Spleen (tissue), 11 donors: ENCODE measurements at regions not wholly inside any gene's neighbourhood (a gene's known extent, or its start where the extent isn't known, plus 50 kb on each side); places are given as distances from the start of the nearest gene placed in this dataset.

Source experiments
- DNase-seq: peaks from one replicate; pipeline ENCODE4 v3.0.0-alpha.2; 2020
- H3K27ac ChIP-seq, 8 donors: fragments of 200-600 bp; sonication (generic) in 7 of 8; 1 replicate in 4 of 8; 2 replicates in 4 of 8; pipeline versions ENCODE4 v1.5.0 to v1.8.0; 2016 to 2021; ENCODE audit warnings: inconsistent platforms in 4 of 8, mild to moderate bottlenecking in 4 of 8, moderate library complexity in 1 of 8
- H3K27me3 ChIP-seq, 7 donors: fragments of 200-600 bp; sonication (generic) in 6 of 7; replicated peaks in 1 of 7; 1 replicate in 4 of 7; 2 replicates in 3 of 7; pipeline versions ENCODE4 v1.5.0 to v1.8.0; 2016 to 2021; ENCODE audit warnings: inconsistent platforms in 3 of 7, mild to moderate bottlenecking in 1 of 7
- H3K36me3 ChIP-seq, 6 donors: fragments of 200-600 bp; sonication (generic) in 5 of 6; 1 replicate in 4 of 6; 2 replicates in 2 of 6; pipeline versions ENCODE4 v1.5.0 to v1.8.0; 2016 to 2021; ENCODE audit warnings: inconsistent platforms in 2 of 6
- H3K4me1 ChIP-seq, 6 donors: fragments of 200-600 bp; sonication (generic) in 5 of 6; 1 replicate in 3 of 6; 2 replicates in 3 of 6; pipeline versions ENCODE4 v1.5.0 to v1.8.0; 2016 to 2021; ENCODE audit warnings: inconsistent platforms in 3 of 6
- H3K4me3 ChIP-seq, 8 donors: fragments of 200-600 bp; sonication (generic) in 7 of 8; 1 replicate in 4 of 8; 2 replicates in 4 of 8; pipeline versions ENCODE4 v1.5.0 to v1.8.0; 2016 to 2021; ENCODE audit warnings: inconsistent platforms in 4 of 8, mild to moderate bottlenecking in 4 of 8, moderate library complexity in 2 of 8
- H3K9me3 ChIP-seq, 8 donors: fragments of 200-600 bp; sonication (generic) in 7 of 8; 1 replicate in 4 of 8; 2 replicates in 4 of 8; pipeline versions ENCODE4 v1.5.0 to v1.8.0; 2016 to 2021; ENCODE audit warnings: inconsistent platforms in 4 of 8
- POLR2A ChIP-seq, 3 donors: fragments of 450-650 bp; IDR thresholded peaks; one replicate each; pipeline ENCODE4 v1.5.1; 2017; ENCODE audit warnings: antibody characterized with exemption in 3 of 3, mild to moderate bottlenecking in 1 of 3
- POLR2AphosphoS5 ChIP-seq, 3 donors: sonication (generic); formaldehyde crosslinking; IDR thresholded peaks; one replicate each; pipeline ENCODE4 v1.5.1; 2017; ENCODE audit warnings: antibody characterized with exemption in 3 of 3
- WGBS, 5 donors: extraction: QIAGEN DNeasy Blood & Tissue Kit in 3 of 5; methylation state at CpG; one replicate each; pipeline versions ENCODE4 v1.1.5 to v1.1.7; 2013 to 2018; 5-methylcytosine and 5-hydroxymethylcytosine counted together
- intact Hi-C: fragments of 100-400 bp; cut with DNase I; formaldehyde crosslinking; loops from one replicate; pipeline ENCODE4 v1.15.0; 2023; ENCODE audit warnings: low total_unique reads
- TF ChIP-seq, protein P1 (sequence below), 11 experiments: fragments of 200-600 bp in 7 of 11; fragments of 450-650 bp in 4 of 11; sonication (generic) in 4 of 11; IDR thresholded peaks in 8 of 11; conservative IDR thresholded peaks in 3 of 11; 1 replicate in 7 of 11; 2 replicates in 4 of 11; pipeline versions ENCODE4 v1.4.0 to v1.8.0; 2016 to 2021; ENCODE audit warnings: antibody characterized with exemption in 11 of 11, inconsistent platforms in 4 of 11, mild to moderate bottlenecking in 1 of 11
- donor health status: healthy with polysubstance abuse.
- donor health status: DM: no; HTN: no; CAD: no; lungs with moderate emphysema.
- donor health status: DM: no; HTN: no; CAD: no.
- donor health status: Bipolar disorder and iron deficiency.
- donor health status: healthy.
- donor health status: DM: no; HTN: no; CAD: no.
- donor health status: DM: yes; HTN: yes; CAD: no.

DNA sequence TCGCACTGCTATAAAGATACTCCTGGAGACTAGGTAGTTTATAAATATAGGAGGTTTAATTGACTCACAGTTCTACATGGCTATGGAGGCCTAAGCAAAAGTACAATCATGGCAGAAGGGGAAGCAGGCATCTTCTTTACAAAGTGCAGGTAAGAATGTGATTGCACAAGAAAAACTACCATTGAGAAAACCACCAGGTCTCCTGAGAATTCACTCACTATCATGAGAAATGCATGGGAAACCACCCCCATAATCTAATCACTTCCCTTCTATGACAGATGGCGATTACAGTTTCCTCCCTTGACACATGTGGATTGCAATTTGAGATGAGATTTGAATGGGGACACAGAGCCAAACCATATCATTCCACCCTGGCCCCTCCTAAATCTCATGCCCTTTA, 121.2 kb upstream of the ST8SIA4 start:
- Histone ChIP-seq H3K4me3 (no peak overlapping the region), H3K27me3 (no peaks in the 10 kb centered on the region), H3K27ac (no peak overlapping the region), H3K36me3 (no peaks in the 10 kb centered on the region), H3K4me1 (no peaks in the 10 kb centered on the region), H3K9me3 (peaks cover 0 to 9% (median 0%) of the 10 kb centered on the region in 8 donors)
- WGBS, 5 donors: 62 to 74% (median 66%) methylated on average over 2 of the region's 2 CpGs
- TF ChIP-seq, protein P1, sequence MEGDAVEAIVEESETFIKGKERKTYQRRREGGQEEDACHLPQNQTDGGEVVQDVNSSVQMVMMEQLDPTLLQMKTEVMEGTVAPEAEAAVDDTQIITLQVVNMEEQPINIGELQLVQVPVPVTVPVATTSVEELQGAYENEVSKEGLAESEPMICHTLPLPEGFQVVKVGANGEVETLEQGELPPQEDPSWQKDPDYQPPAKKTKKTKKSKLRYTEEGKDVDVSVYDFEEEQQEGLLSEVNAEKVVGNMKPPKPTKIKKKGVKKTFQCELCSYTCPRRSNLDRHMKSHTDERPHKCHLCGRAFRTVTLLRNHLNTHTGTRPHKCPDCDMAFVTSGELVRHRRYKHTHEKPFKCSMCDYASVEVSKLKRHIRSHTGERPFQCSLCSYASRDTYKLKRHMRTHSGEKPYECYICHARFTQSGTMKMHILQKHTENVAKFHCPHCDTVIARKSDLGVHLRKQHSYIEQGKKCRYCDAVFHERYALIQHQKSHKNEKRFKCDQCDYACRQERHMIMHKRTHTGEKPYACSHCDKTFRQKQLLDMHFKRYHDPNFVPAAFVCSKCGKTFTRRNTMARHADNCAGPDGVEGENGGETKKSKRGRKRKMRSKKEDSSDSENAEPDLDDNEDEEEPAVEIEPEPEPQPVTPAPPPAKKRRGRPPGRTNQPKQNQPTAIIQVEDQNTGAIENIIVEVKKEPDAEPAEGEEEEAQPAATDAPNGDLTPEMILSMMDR (IDR thresholded peaks at IDR 0.05 in 8 of 11, conservative IDR thresholded peaks at IDR 0.05 in 3 of 11): no peak
- no peak for TF ChIP-seq POLR2AphosphoS5 (IDR thresholded peaks at IDR 0.05)
- DNase-seq: no peak
- intact Hi-C loops: no loop called here

DNA sequence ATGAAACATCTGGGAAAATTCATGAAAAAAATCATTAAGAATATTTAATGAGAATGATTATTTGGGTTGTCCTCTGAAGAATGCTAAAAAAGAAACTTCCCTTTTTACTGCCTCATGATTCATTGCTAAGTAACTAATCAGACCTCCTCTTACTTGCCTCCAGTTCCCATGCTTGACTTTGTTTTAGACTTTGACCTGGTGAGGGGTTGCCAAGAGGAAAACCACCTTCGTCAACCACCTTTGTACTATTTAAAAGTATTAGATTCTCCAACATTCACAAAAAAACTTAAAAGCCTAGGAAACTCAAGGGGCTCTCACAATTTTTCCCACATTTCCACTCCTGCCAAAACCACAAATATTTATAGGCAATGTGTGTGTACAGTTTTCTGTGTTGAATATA, 115.2 kb upstream of the ST8SIA4 start:
- TF ChIP-seq POLR2AphosphoS5 (IDR thresholded peaks at IDR 0.05) (no peak), POLR2A (IDR thresholded peaks at IDR 0.05) (no peak)
- TF ChIP-seq, protein P1 (IDR thresholded peaks at IDR 0.05 in 8 of 11, conservative IDR thresholded peaks at IDR 0.05 in 3 of 11): no peak
- H3K27ac ChIP-seq: no peak overlapping the region
- no peaks in the 10 kb centered on the region for H3K27me3 ChIP-seq
- no peaks in the 10 kb centered on the region for H3K9me3 ChIP-seq
- H3K4me1 ChIP-seq: no peaks in the 10 kb centered on the region
- 49 to 58% (median 56%) methylated on average over 1 of the region's 1 CpG for WGBS, 5 donors
- H3K4me3 ChIP-seq: no peak overlapping the region
- intact Hi-C loops: no loop called here
- no peak for DNase-seq
- no peaks in the 10 kb centered on the region for H3K36me3 ChIP-seq

DNA sequence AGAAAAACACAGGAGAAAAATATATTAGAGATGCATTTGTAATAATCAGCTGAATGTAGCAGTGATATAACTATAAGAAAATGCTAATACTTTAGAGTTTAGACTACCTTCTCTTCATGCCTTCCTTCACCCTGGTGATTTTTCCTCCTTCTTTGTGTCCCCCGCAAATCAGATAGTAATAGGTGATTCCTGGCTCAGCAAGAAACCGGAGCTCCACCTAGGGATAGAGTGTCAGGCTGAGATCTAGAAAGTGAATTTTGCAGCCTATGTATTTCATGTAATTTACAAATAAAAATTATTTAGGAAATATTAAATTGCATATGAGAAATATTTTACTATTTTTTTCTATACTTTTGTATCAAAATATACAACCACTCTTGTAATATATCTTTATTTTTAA, 109.8 kb upstream of the ST8SIA4 start:
- Histone ChIP-seq H3K36me3 (no peaks in the 10 kb centered on the region), H3K27ac (no peak overlapping the region), H3K9me3 (no peaks in the 10 kb centered on the region), H3K27me3 (no peaks in the 10 kb centered on the region), H3K4me3 (no peak overlapping the region), H3K4me1 (no peaks in the 10 kb centered on the region)
- TF ChIP-seq, protein P1 (IDR thresholded peaks at IDR 0.05 in 8 of 11, conservative IDR thresholded peaks at IDR 0.05 in 3 of 11): no peak
- no peak for TF ChIP-seq POLR2A (IDR thresholded peaks at IDR 0.05)
- TF ChIP-seq POLR2AphosphoS5 (IDR thresholded peaks at IDR 0.05): no peak
- intact Hi-C loops: no loop called here
- DNase-seq: no peak
- WGBS, 5 donors: 56 to 84% (median 63%) methylated on average over 2 of the region's 2 CpGs

DNA sequence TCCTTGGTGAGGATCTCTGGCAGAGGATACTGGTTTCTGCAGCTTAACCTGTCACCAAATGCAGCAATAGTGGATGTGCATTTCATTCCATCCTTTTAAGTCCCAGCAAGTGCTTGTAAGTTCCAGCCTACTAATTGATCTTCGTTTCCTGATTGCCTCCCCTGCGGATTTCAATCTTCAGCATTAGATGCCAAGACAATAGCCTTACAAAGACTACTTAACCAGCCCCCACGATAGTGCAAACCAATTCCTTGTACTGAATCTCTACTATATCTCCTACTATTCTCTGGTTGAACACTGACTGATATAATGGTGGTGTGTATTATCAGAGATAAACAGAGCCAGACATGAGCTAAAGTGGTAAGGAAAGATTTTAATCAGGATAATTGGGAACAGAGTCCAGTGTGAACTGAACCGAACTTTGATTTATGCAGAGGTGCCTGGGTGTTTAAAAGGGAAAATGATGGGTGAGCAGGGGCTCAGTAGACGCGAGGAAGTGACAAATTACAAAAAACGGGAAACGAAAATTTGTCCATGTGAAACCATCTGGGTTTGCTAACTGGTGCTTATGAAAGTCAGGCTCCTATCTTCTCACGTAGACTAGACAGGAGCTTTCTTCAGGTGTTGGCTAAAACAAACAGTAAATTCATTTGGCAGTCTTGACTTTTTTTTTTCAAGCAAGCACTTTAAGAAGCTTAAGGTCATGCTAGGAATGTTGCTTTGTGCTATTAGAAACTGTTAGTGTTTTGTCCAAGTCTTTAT, 106.9 kb upstream of the ST8SIA4 start:
- DNase-seq: no peak
- Histone ChIP-seq H3K27ac (no peak overlapping the region), H3K4me1 (no peaks in the 10 kb centered on the region), H3K36me3 (no peaks in the 10 kb centered on the region), H3K9me3 (peaks cover 0 to 12% (median 5%) of the 10 kb centered on the region in 8 donors), H3K27me3 (no peaks in the 10 kb centered on the region), H3K4me3 (no peak overlapping the region)
- TF ChIP-seq, protein P1 (IDR thresholded peaks at IDR 0.05 in 8 of 11, conservative IDR thresholded peaks at IDR 0.05 in 3 of 11): no peak
- TF ChIP-seq POLR2A (IDR thresholded peaks at IDR 0.05): no peak
- TF ChIP-seq POLR2AphosphoS5 (IDR thresholded peaks at IDR 0.05): no peak
- intact Hi-C loops: no loop called here
- 73 to 86% (median 78%) methylated on average over 9 of the region's 9 CpGs for WGBS, 5 donors
